ENCODE measurements at regions not wholly inside any gene's neighbourhood (a gene's known extent, or its start where the extent isn't known, plus 50 kb on each side); places are given as distances from the start of the nearest gene placed in this dataset.

GRCh38 chr10:28929942-28930341 is 252.6 kb downstream of the BAMBI start:
- intact Hi-C loops (cut with micrococcal nuclease): no loop called here
- no peaks in the 10 kb centered on the region for H3K79me2 ChIP-seq (ENCODE audit: insufficient read depth, low read length)
- no peak for ATAC-seq
- no peak overlapping the region for H3K27ac ChIP-seq (ENCODE audit: low read depth, low read length)
- DNase-seq (ENCODE audit: low read depth, low spot score): no peak
- no peak overlapping the region for H3K9ac ChIP-seq (ENCODE audit: low read length)
- no peak for TF ChIP-seq MAX (IDR thresholded peaks at IDR 0.05)
- TF ChIP-seq REST (IDR thresholded peaks at IDR 0.05; ENCODE audit: low read depth): no peak
- TF ChIP-seq ZBTB33 (IDR thresholded peaks at IDR 0.05; ENCODE audit: extremely low read depth, insufficient replicate concordance, low read length): no peak
- no peak for TF ChIP-seq RAD21 (IDR thresholded peaks at IDR 0.05; ENCODE audit: low read depth)
- TF ChIP-seq SP1 (IDR thresholded peaks at IDR 0.05; ENCODE audit: low read depth): no peak
- TF ChIP-seq ZNF274 (IDR thresholded peaks at IDR 0.05; ENCODE audit: low read depth, low read length): no peak
- ChIA-PET RAD21 (ENCODE audit: low non-redundant PET in 1 of 2, low total read pairs in 2 of 2, uncharacterized antibody in 2 of 2, unreplicated experiment in 2 of 2) (no interaction called here), CTCF (no interaction called here), POLR2A (no interaction called here)
- no peaks in the 10 kb centered on the region for H3K36me3 ChIP-seq (ENCODE audit: control insufficient read depth in 1 of 2, insufficient read depth in 2 of 2, low read length in 2 of 2)
- H3K9me2 ChIP-seq (ENCODE audit: insufficient read depth): no peaks in the 10 kb centered on the region
- H3K9me3 ChIP-seq (ENCODE audit: control insufficient read depth in 1 of 2, insufficient read depth in 1 of 2, low read depth in 1 of 2, low read length in 2 of 2): no peaks in the 10 kb centered on the region
- no peaks in the 10 kb centered on the region for H4K20me1 ChIP-seq (ENCODE audit: insufficient read depth)
- no peak overlapping the region for H2AFZ ChIP-seq (ENCODE audit: low read depth, low read length, poor library complexity, severe bottlenecking)
- no peaks in the 10 kb centered on the region for H3K27me3 ChIP-seq (ENCODE audit: insufficient read depth, low read length)
- H3K4me3 ChIP-seq (replicated peaks in 1 of 2; ENCODE audit: low read depth in 1 of 2, low read length in 2 of 2): no peak overlapping the region
- no TSS peak for BruUV-seq (replicated peaks)
- peaks cover 4 to 6% of the 10 kb centered on the region in 2 experiments; a peak in 1 of 4 replicates for H3K4me1 ChIP-seq (ENCODE audit: control insufficient read depth in 1 of 2, insufficient read depth in 2 of 2, low read length in 2 of 2)
- H3K4me2 ChIP-seq (ENCODE audit: low read length): no peak overlapping the region

Data from HCT116 (cell line).